OCI-LY7 (cell line): ENCODE measurements at regions not wholly inside any gene's neighbourhood (a gene's known extent, or its start where the extent isn't known, plus 50 kb on each side); places are given as distances from the start of the nearest gene placed in this dataset.

ENCODE experiments used
- EZH2phosphoT487 ChIP-seq: fragments of 200-600 bp; sonication (generic); IDR thresholded peaks from 2 replicates; pipeline ENCODE4 v1.6.1; 2018; ENCODE audit warnings: low read depth, borderline replicate concordance, mild to moderate bottlenecking, mixed run types, antibody characterized with exemption, low read length, moderate library complexity, mixed read lengths
- TF ChIP-seq, protein P1 (sequence below): fragments of 200-600 bp; sonication (generic); conservative IDR thresholded peaks from 2 replicates; pipeline ENCODE4 v1.5.1; 2014; ENCODE audit warnings: mild to moderate bottlenecking, antibody characterized with exemption, low read length, moderate library complexity, mixed read lengths

DNA sequence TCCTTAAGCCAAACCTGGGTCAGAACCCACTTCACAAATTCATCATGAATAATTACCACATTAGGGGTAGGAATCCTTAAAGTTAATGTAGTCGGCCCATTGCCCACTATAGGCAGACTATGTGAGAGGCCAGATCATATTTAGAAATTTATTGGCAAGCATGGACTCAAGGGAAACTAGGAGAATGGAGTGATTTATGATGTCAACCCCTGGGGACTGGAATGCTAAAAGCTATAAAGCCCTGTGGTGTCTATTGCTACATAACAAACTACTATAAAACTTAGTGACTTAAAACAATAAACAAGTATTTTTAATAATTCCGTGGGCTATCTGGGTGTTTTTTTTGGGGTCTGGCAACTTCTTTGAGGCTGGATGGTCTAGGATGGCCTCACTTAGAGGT is 93.9 kb downstream of the PPP1R2C start:
- TF ChIP-seq, protein P1, sequence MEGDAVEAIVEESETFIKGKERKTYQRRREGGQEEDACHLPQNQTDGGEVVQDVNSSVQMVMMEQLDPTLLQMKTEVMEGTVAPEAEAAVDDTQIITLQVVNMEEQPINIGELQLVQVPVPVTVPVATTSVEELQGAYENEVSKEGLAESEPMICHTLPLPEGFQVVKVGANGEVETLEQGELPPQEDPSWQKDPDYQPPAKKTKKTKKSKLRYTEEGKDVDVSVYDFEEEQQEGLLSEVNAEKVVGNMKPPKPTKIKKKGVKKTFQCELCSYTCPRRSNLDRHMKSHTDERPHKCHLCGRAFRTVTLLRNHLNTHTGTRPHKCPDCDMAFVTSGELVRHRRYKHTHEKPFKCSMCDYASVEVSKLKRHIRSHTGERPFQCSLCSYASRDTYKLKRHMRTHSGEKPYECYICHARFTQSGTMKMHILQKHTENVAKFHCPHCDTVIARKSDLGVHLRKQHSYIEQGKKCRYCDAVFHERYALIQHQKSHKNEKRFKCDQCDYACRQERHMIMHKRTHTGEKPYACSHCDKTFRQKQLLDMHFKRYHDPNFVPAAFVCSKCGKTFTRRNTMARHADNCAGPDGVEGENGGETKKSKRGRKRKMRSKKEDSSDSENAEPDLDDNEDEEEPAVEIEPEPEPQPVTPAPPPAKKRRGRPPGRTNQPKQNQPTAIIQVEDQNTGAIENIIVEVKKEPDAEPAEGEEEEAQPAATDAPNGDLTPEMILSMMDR, result no peak
- TF ChIP-seq EZH2phosphoT487, result no peak
